HG02970 (cell line): ENCODE measurements at regions not wholly inside any gene's neighbourhood (a gene's known extent, or its start where the extent isn't known, plus 50 kb on each side); places are given as distances from the start of the nearest gene placed in this dataset.

Experiments used
- ATAC-seq: cut with Tn5 transposase; IDR thresholded peaks from one replicate; pipeline ENCODE4 v1.9.1; 2021; ENCODE audit warnings: mild to moderate bottlenecking, moderate library complexity, moderate number of reproducible peaks; ENCODE audit not compliant: unreplicated experiment, low FRiP score

DNA sequence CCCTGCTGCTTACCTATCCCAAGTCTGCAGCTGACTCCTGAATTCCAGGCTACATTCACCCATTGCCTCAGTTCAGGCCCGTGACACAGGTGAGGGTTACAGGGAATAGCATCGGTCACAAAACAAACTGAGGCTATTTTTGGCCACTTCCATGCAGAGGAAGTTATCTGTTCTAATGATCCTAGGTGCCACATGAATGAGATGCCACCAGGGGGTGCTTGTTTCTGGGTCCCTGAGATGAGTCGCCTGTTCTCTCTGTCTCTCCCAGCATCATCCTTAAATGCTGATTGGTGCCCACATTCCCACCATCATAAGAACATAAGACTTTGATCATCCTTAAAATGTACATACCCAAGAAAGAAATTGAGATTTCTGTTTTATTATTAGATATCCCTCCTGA is 119.0 kb upstream of the CELF4 start:
- ATAC-seq: no peak

DNA sequence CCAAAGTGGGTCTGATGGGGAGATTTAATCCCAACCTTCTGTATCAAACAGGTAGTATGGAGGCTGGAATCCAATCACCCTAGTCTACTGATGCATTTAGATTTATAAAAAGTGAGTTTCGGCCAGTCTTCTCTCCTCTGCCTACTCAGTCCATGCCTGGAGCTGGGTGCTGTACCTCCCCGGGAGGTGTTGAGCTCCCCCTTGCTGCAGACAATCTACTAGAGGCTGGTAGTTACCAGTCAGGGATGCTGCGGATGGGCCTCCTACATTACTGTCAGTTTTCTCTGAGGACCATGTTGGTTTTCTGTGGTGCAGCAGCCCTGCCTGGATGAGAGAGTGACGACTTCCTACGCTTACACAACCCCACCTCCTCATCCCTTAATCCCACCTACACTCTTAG is 118.6 kb upstream of the CELF4 start:
- ATAC-seq: no peak

- ATAC-seq: no peak
Measured at GRCh38 chr18:37680911-37681310, 115.3 kb upstream of the CELF4 start.

- no peak for ATAC-seq
Measured at GRCh38 chr18:37676276-37676675, 110.7 kb upstream of the CELF4 start.

- ATAC-seq: no peak
Measured at GRCh38 chr18:37675699-37676098, 110.1 kb upstream of the CELF4 start.

- ATAC-seq: no peak
Measured at GRCh38 chr18:37674570-37674969, 109.0 kb upstream of the CELF4 start.

GRCh38 chr18:37673671-37674070 is 108.1 kb upstream of the CELF4 start:
- ATAC-seq: no peak

DNA sequence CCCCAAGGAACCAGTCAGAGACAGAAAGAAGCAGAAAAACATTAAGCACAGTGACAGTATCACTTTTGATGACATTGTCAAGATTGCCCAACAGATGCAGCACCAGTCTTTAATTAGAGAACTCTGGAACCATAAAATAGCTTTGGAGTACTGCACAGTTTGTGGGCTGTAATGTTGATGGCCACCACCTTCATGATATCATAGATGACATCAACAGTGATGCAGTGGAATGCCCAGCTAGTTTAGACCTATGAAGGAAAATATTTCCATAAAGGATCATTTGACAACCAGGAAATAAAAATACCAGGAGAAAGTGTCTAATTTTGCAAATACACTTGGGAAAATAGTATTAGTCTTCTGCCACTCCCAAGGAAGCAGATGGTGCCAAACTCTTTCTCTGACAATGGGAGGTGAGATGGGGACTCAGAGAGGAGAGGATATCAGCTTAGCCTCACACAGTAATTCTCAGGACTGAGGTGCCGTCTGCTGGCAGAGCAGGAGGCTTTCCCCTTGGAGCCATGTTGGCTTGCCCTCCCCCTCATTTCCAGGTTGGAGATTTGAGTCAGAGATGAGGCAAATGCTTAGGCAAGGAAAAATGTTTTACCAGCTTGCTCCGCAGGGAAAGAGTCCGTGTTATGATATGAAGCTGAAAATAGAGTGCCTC is 107.5 kb upstream of the CELF4 start:
- ATAC-seq: no peak

DNA sequence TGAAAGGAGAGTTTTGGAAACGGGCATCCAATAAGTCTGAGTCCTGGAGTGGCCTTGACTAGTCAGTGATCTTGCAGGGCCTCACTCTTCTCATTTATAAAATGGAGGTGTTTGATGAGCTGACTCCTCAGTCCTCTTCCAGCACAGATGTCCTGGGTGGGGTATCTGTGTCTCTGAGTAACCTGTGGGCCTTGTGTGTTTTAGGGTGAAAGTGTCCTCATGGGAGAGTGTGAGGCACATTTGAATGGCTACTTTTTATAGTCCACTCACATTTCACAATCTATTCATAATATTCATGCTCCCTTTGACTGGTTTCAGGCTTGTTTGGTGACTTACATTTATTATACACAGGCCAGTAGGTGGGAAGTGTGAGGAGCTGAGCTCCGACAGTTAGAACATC is 106.4 kb upstream of the CELF4 start:
- ATAC-seq: no peak

- ATAC-seq: no peak
Measured at GRCh38 chr18:37671530-37671929, 105.9 kb upstream of the CELF4 start.

- no peak for ATAC-seq
Measured at GRCh38 chr18:37671119-37671518, 105.5 kb upstream of the CELF4 start.

DNA sequence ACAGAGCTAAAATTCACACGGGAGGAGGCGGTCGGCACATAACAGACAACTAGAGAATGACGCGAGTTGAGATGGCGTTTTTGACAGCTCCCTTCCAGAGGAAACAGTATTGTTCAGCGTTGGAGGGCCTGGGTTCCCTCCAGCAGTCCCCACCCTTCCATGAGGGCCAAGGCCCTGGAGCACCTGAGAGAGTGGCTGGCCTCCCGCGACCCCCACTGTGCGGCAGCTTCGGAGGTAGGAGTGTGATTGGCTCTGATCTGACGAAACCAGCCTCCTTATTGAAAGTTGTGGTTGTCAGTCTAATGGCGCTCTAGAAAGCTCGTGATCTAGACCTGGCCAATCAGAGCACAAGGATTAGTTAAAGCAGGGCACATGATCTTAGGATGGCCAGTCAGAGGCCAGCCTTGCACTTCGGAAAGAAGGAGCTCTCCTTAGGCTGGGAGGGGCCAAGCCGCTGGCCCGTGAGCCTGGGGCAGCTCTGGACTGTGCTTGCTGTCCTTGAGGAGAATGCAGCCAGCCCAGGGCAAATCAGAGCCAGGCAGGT is 104.5 kb upstream of the CELF4 start:
- ATAC-seq: no peak

DNA sequence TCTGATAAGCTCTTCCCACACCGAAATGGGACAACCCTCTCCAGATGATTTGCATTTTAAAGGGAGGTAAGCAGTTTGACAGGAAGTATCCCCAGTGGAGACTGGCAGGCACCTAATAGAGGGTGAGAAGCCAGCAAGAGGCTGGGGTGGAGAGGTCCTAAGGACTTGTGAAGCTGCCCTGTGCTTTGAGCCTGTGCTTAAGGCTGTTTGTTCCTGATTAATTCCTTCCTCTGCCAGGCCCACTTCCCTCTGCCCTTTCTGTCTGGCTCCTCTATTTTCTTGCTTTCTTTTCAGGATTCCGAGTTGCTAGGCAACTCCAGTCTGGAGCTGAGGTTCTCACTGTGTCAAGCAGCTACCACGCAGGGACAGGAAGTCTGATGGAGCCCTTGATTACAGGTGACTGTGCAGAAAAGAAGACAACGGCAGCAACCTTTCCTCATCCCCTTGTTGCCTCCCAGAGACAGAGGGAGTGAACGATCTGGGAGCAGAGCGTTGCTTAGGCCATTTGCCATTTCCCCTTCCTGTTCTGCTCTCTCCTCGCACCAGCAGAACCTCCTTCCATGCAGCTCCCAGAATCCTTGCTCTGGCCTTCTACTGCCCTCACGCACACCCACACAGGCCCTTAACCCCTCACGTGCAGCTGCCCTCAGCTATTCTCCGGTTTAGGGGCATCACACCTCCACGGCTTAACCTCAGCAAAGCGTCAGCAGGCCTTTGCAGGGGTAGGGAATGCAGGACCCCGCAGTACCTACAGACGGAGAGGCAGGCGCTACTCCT is 103.6 kb upstream of the CELF4 start:
- no peak for ATAC-seq

GRCh38 chr18:37667836-37668235 is 102.2 kb upstream of the CELF4 start:
- ATAC-seq: no peak

GRCh38 chr18:37666991-37667390 is 101.4 kb upstream of the CELF4 start:
- ATAC-seq: no peak

GRCh38 chr18:37666451-37666850 is 100.9 kb upstream of the CELF4 start:
- ATAC-seq: no peak

GRCh38 chr18:37665346-37665745 is 99.7 kb upstream of the CELF4 start:
- ATAC-seq: no peak

DNA sequence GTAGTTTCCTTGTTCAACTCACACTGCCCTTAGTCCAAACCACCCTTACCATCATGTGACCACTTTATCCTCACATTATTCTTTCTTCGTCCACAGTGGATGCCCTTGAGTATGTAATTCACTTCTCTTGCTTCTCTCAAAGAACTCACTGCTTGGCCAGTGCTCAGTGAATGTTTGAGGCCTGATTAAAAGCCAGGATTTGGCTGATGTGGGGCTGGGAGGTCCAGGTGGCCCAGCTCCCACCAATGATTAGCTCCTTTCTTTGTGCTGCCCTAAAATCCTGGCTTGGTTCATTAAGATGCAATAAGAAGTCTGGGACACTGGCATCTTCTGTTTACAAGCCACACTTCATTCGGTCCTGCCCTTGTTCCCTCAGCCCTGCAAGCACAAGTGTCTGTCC is 97.8 kb upstream of the CELF4 start:
- no peak for ATAC-seq

- ATAC-seq: no peak
Measured at GRCh38 chr18:37662546-37663339, 97.1 kb upstream of the CELF4 start.

DNA sequence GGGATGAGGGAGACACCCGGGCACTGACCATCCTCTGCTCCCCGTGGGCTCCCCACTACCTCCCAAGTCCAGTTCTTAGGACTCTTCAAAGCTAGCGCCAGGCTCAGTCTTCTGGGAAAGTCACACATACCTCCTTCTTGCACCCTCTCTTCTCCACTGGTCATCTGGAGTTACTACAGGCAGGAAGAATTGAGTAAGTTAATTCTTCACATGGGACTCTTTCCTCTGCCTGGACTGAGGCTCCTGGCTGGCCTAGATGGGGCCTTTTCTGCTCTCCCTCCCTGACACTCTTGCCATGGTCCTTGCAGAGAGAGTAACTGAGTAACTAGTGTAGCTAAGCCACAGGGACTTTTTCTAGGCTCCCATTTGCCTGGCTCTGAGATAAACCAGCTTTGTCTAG is 96.5 kb upstream of the CELF4 start:
- ATAC-seq: no peak

GRCh38 chr18:37661478-37661877 is 95.9 kb upstream of the CELF4 start:
- no peak for ATAC-seq
